HG03060 (cell line): ENCODE measurements at regions not wholly inside any gene's neighbourhood (a gene's known extent, or its start where the extent isn't known, plus 50 kb on each side); places are given as distances from the start of the nearest gene placed in this dataset.
"Not testable (repeated sequence)": the region's sequence is repeated elsewhere in the genome, so short reads cannot be mapped to it uniquely, and the experiment has no call there.

Experiments
- ATAC-seq: cut with Tn5 transposase; IDR thresholded peaks from one replicate; pipeline ENCODE4 v1.9.1; 2021; ENCODE audit warnings: low read depth, moderate number of reproducible peaks; ENCODE audit not compliant: unreplicated experiment

GRCh38 chr18:24613896-24614640 lies 153.6 kb downstream of the HRH4 start:
- ATAC-seq, result no peak

- ATAC-seq, result no peak
These were observed 156.2 kb downstream of the HRH4 start for GRCh38 chr18:24616653-24617052.

- not testable (repeated sequence) for ATAC-seq
These were observed 164.0 kb downstream of the HRH4 start for GRCh38 chr18:24624421-24624820.

- no peak for ATAC-seq
These were observed 167.3 kb downstream of the HRH4 start for GRCh38 chr18:24627644-24628315.

- ATAC-seq, result no peak
These were observed 167.9 kb downstream of the HRH4 start for GRCh38 chr18:24628326-24628725.

GRCh38 chr18:24629921-24630320 lies 169.5 kb downstream of the HRH4 start:
- no peak for ATAC-seq

- no peak for ATAC-seq
These were observed 170.0 kb downstream of the HRH4 start for GRCh38 chr18:24630346-24630880.

- ATAC-seq, result no peak
These were observed 171.0 kb downstream of the HRH4 start for GRCh38 chr18:24631243-24632025.

GRCh38 chr18:24632158-24632988 lies 171.9 kb downstream of the HRH4 start:
- no peak for ATAC-seq

GRCh38 chr18:24633121-24633520 lies 172.7 kb downstream of the HRH4 start:
- no peak for ATAC-seq

- ATAC-seq, result no peak
These were observed 189.1 kb downstream of the HRH4 start for GRCh38 chr18:24649571-24649970.

GRCh38 chr18:24651434-24651833 lies 191.0 kb downstream of the HRH4 start:
- ATAC-seq, result no peak

- ATAC-seq, result no peak
These were observed 195.6 kb downstream of the HRH4 start for GRCh38 chr18:24656050-24656449.

- no peak for ATAC-seq
These were observed 196.4 kb downstream of the HRH4 start for GRCh38 chr18:24656551-24657443.

- ATAC-seq, result no peak
These were observed 197.0 kb downstream of the HRH4 start for GRCh38 chr18:24657444-24657842.

GRCh38 chr18:24658302-24658701 lies 197.9 kb downstream of the HRH4 start:
- no peak for ATAC-seq

- ATAC-seq, result no peak
These were observed 199.6 kb downstream of the HRH4 start for GRCh38 chr18:24659827-24660720.

GRCh38 chr18:24660956-24661355 lies 200.5 kb downstream of the HRH4 start:
- no peak for ATAC-seq
